SW480 (cell line): ENCODE measurements at regions not wholly inside any gene's neighbourhood (a gene's known extent, or its start where the extent isn't known, plus 50 kb on each side); places are given as distances from the start of the nearest gene placed in this dataset.

Source experiments
- DNase-seq: peaks from one replicate; pipeline ENCODE4 v3.0.0-alpha.2; 2016; ENCODE audit warnings: low spot score

- DNase-seq: no peak
Measured at GRCh38 chr3:74507691-74508090, 106.8 kb downstream of the CNTN3 start.

- DNase-seq: no peak
Measured at GRCh38 chr3:74506246-74506645, 108.2 kb downstream of the CNTN3 start.

- peak; percentile 78 for DNase-seq
Measured at GRCh38 chr3:74501007-74501406, 113.5 kb downstream of the CNTN3 start.

- DNase-seq: no peak
Measured at GRCh38 chr3:74500257-74500656, 114.2 kb downstream of the CNTN3 start.

- no peak for DNase-seq
Measured at GRCh38 chr3:74491874-74492273, 122.6 kb downstream of the CNTN3 start.

GRCh38 chr3:74489050-74489792, 125.2 kb downstream of the CNTN3 start:
- DNase-seq: no peak

GRCh38 chr3:74479915-74480314, 134.5 kb downstream of the CNTN3 start:
- no peak for DNase-seq

GRCh38 chr3:74470313-74470712, 144.1 kb downstream of the CNTN3 start:
- DNase-seq: no peak

GRCh38 chr3:74469713-74470112, 144.7 kb downstream of the CNTN3 start:
- DNase-seq: no peak

GRCh38 chr3:74469151-74469550, 145.3 kb downstream of the CNTN3 start:
- DNase-seq: no peak

- no peak for DNase-seq
Measured at GRCh38 chr3:74465715-74466410, 148.6 kb downstream of the CNTN3 start.

GRCh38 chr3:74463515-74463914, 150.9 kb downstream of the CNTN3 start:
- no peak for DNase-seq

- DNase-seq: no peak
Measured at GRCh38 chr3:74456166-74456565, 158.3 kb downstream of the CNTN3 start.

- DNase-seq: no peak
Measured at GRCh38 chr3:74447221-74447620, 167.2 kb downstream of the CNTN3 start.

GRCh38 chr3:74445541-74445940, 168.9 kb downstream of the CNTN3 start:
- DNase-seq: no peak

GRCh38 chr3:74443102-74443501, 171.4 kb downstream of the CNTN3 start:
- DNase-seq: no peak

- DNase-seq: no peak
Measured at GRCh38 chr3:74442683-74443082, 171.8 kb downstream of the CNTN3 start.

- DNase-seq: no peak
Measured at GRCh38 chr3:74442068-74442467, 172.4 kb downstream of the CNTN3 start.

- DNase-seq: no peak
Measured at GRCh38 chr3:74436184-74436583, 178.3 kb downstream of the CNTN3 start.

GRCh38 chr3:74435631-74436030, 178.8 kb downstream of the CNTN3 start:
- DNase-seq: no peak

GRCh38 chr3:74434406-74434805, 180.1 kb downstream of the CNTN3 start:
- no peak for DNase-seq

GRCh38 chr3:74426571-74426970, 187.9 kb downstream of the CNTN3 start:
- no peak for DNase-seq

- DNase-seq: no peak
Measured at GRCh38 chr3:74423867-74424266, 190.6 kb downstream of the CNTN3 start.
